Panc1 (cell line): ENCODE measurements at regions not wholly inside any gene's neighbourhood (a gene's known extent, or its start where the extent isn't known, plus 50 kb on each side); places are given as distances from the start of the nearest gene placed in this dataset.

Experiments used
- ATAC-seq: fragments of 200-7000 bp; cut with Tn5 transposase; 2 replicates; pipeline ENCODE4 v1.9.1; 2020; ENCODE audit warnings: mild to moderate bottlenecking, moderate library complexity
- BruUV-seq: library from RNA; stranded (reverse); fragments of 400-500 nt; replicated peaks from 2 replicates; lab custom pipeline; 2021; lab: Mats Ljungman, UMichigan
- CTCF ChIA-PET: fragments of 300-600 bp; sonication (Branson Sonifier 250); formaldehyde crosslinking; loops from one replicate; lab custom pipeline; 2022; ENCODE audit warnings: antibody characterized with exemption; lab: Charles Lee
- POLR2A ChIA-PET: fragments of 300-600 bp; sonication (Branson Sonifier 250); formaldehyde crosslinking; loops from one replicate; lab custom pipeline; 2022; ENCODE audit warnings: antibody characterized with exemption; lab: Charles Lee
- DNase-seq: peaks from one replicate; pipeline ENCODE4 v3.0.0-alpha.2; 2010; ENCODE audit warnings: low read depth, low spot score
- H3K27ac ChIP-seq: 2 replicates; pipeline ENCODE4 v1.5.1; 2011; ENCODE audit warnings: mild to moderate bottlenecking, low read length, inconsistent platforms
- H3K27me3 ChIP-seq: fragments of 200-500 bp; sonication (Bioruptor generic); 2 replicates; pipeline ENCODE4 v1.6.0; 2014; ENCODE audit warnings: low read length, inconsistent platforms; ENCODE audit not compliant: control insufficient read depth, insufficient read depth
- H3K36me3 ChIP-seq: fragments of 200-500 bp; sonication (Bioruptor generic); 2 replicates; pipeline ENCODE4 v1.5.1; 2014; ENCODE audit warnings: inconsistent platforms, mild to moderate bottlenecking, low read length, moderate library complexity; ENCODE audit not compliant: control insufficient read depth, insufficient read depth
- H3K4me1 ChIP-seq: 2 replicates; pipeline ENCODE4 v1.5.1; 2011; ENCODE audit warnings: inconsistent platforms, mild to moderate bottlenecking, low read length, moderate library complexity; ENCODE audit not compliant: control insufficient read depth, insufficient read depth
- H3K4me3 ChIP-seq, 2 experiments: 2 replicates each; pipeline ENCODE4 v1.5.1; 2011 to 2012; ENCODE audit warnings: low read depth in 2 of 2, low read length in 2 of 2, mild to moderate bottlenecking in 2 of 2, inconsistent platforms in 1 of 2, moderate library complexity in 1 of 2
- H3K9me3 ChIP-seq: fragments of 200-500 bp; sonication (Bioruptor generic); 2 replicates; pipeline ENCODE4 v1.5.1; 2014; ENCODE audit warnings: low read depth, mild to moderate bottlenecking, inconsistent platforms, low read length, moderate library complexity; ENCODE audit not compliant: control insufficient read depth, insufficient read depth
- CTCF ChIP-seq: fragments of 450-650 bp; IDR thresholded peaks from 2 replicates; pipeline ENCODE4 v1.5.1; 2017; ENCODE audit warnings: mild to moderate bottlenecking
- POLR2AphosphoS5 ChIP-seq: IDR thresholded peaks from 2 replicates; pipeline ENCODE4 v1.6.1; 2012; ENCODE audit warnings: mild to moderate bottlenecking, low read depth, low read length, moderate library complexity
- REST ChIP-seq, 2 experiments: IDR thresholded peaks; 2 replicates each; pipeline ENCODE4 v1.6.1; 2011 to 2012; ENCODE audit warnings: low read depth in 2 of 2, control low read depth in 1 of 2, low read length in 1 of 2, mild to moderate bottlenecking in 1 of 2, moderate library complexity in 1 of 2; ENCODE audit not compliant: insufficient read depth in 1 of 2
- SIN3A ChIP-seq: IDR thresholded peaks from 2 replicates; pipeline ENCODE4 v1.6.1; 2012; ENCODE audit warnings: low read depth, mild to moderate bottlenecking, low read length, moderate library complexity, borderline replicate concordance; ENCODE audit not compliant: insufficient read depth
- TCF7L2 ChIP-seq: IDR thresholded peaks from 2 replicates; pipeline ENCODE4 v1.6.1; 2011; ENCODE audit warnings: mild to moderate bottlenecking, low read depth, low read length, inconsistent platforms
- in situ Hi-C: cut with HindIII; loops from 2 replicates; pipeline ENCODE4 v1.10.0; 2016; ENCODE audit warnings: low sequenced_read_pairs, low pct_unique_long_range_greater_than_20kb
- intact Hi-C: fragments of 100-400 bp; cut with micrococcal nuclease; formaldehyde crosslinking; loops from one replicate; pipeline ENCODE4 v1.10.0; 2022; ENCODE audit not compliant: unreplicated experiment

GRCh38 chr13:78131811-78132210, 213.2 kb upstream of the EDNRB start:
- no peak overlapping the region for H3K27ac ChIP-seq
- DNase-seq (no peak), ATAC-seq (no peak)
- in situ Hi-C loops = no loop called here
- no TSS peak for BruUV-seq
- ChIA-PET POLR2A (no interaction called here), CTCF (no interaction called here)
- TF ChIP-seq SIN3A = no peak
- no peak for TF ChIP-seq TCF7L2
- no peak for TF ChIP-seq POLR2AphosphoS5
- no peak for TF ChIP-seq REST (IDR thresholded peaks at IDR 0.05; ENCODE audit: insufficient read depth in 1 of 2, low read depth in 2 of 2, low read length in 1 of 2)
- TF ChIP-seq CTCF = peak; percentile 13; the same call in 1 of the 2 replicates
- no peak overlapping the region for H3K4me3 ChIP-seq
- H3K36me3 ChIP-seq = no peaks in the 10 kb centered on the region
- no peaks in the 10 kb centered on the region for H3K27me3 ChIP-seq
- intact Hi-C loops = no loop called here
- H3K4me1 ChIP-seq = no peaks in the 10 kb centered on the region
- no peaks in the 10 kb centered on the region for H3K9me3 ChIP-seq

- DNase-seq (no peak), ATAC-seq (no peak)
- Histone ChIP-seq H3K4me1 (no peaks in the 10 kb centered on the region), H3K4me3 (no peak overlapping the region), H3K36me3 (no peaks in the 10 kb centered on the region), H3K27me3 (no peaks in the 10 kb centered on the region), H3K9me3 (no peaks in the 10 kb centered on the region), H3K27ac (no peak overlapping the region)
- in situ Hi-C loops = no loop called here
- POLR2A ChIA-PET = no interaction called here
- CTCF ChIA-PET = no interaction called here
- no TSS peak for BruUV-seq
- intact Hi-C loops = no loop called here
- TF ChIP-seq TCF7L2 (no peak), POLR2AphosphoS5 (no peak), REST (IDR thresholded peaks at IDR 0.05; ENCODE audit: insufficient read depth in 1 of 2, low read depth in 2 of 2, low read length in 1 of 2) (no peak), CTCF (no peak), SIN3A (no peak)
Observed at GRCh38 chr13:78131346-78131745, 212.7 kb upstream of the EDNRB start.
